ENCODE measurements at regions not wholly inside any gene's neighbourhood (a gene's known extent, or its start where the extent isn't known, plus 50 kb on each side); places are given as distances from the start of the nearest gene placed in this dataset.

DNA sequence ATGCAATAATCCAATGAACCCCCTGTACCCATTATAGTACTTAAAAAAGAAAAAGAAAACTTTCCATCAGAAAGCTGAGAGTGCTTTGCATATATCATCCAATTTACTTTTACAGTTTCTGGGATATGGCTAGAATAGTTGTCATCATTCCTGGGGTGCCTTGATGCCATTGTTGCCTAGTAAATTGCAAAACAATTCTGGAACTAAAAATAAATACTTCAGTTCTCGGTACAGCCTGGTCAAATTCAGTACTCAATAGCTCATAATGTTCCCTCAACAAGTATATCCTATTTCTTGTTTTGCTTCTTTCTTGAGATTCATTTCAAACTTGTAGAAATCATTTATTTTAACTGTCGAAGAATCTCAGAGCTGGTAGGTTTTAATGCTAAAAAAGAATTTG is 334.7 kb upstream of the MDFIC2 start:
- DNase-seq (ENCODE audit: low read depth, low spot score) (no peak), FAIRE-seq (no peak)
- H3K4me2 ChIP-seq (ENCODE audit: insufficient read depth, low read length): no peak overlapping the region
- POLR2A ChIA-PET: no interaction called here
- intact Hi-C loops (cut with micrococcal nuclease): no loop called here
- H3K4me3 ChIP-seq (replicated peaks in 1 of 3; ENCODE audit: insufficient read depth in 1 of 3, low read depth in 1 of 3, low read length in 3 of 3): no peak overlapping the region
- no peaks in the 10 kb centered on the region for H3K9me3 ChIP-seq (replicated peaks; ENCODE audit: control insufficient read depth, insufficient read depth, low read length)
- H3K27ac ChIP-seq (ENCODE audit: insufficient read depth, low read depth, low read length): no peak overlapping the region
- CTCF ChIA-PET: no interaction called here
- no peak overlapping the region for H3K9ac ChIP-seq (replicated peaks; ENCODE audit: extremely low read depth, insufficient read depth, low read length)
- no peaks in the 10 kb centered on the region for H3K4me1 ChIP-seq (ENCODE audit: control insufficient read depth, extremely low read depth, insufficient read depth, low read length)
- no peaks in the 10 kb centered on the region for H4K20me1 ChIP-seq (replicated peaks; ENCODE audit: control insufficient read depth, extremely low read depth, insufficient read depth, low read length)
- H2AFZ ChIP-seq (ENCODE audit: low read depth, low read length): no peak overlapping the region
- no peaks in the 10 kb centered on the region for H3K9me1 ChIP-seq (replicated peaks; ENCODE audit: control insufficient read depth, extremely low read depth, insufficient read depth, low read length)
- dilution Hi-C loops (cut with MboI; ENCODE audit: extremely low pct_ligation_motif_present, low sequenced_read_pairs): no loop called here
- H3K27me3 ChIP-seq (ENCODE audit: control insufficient read depth in 2 of 2, insufficient read depth in 2 of 2, low read length in 2 of 2): no peaks in the 10 kb centered on the region
- no peak for TF ChIP-seq EZH2 (IDR thresholded peaks at IDR 0.05; ENCODE audit: borderline replicate concordance, low read depth, low read length, severe bottlenecking)
- TF ChIP-seq, protein P1, sequence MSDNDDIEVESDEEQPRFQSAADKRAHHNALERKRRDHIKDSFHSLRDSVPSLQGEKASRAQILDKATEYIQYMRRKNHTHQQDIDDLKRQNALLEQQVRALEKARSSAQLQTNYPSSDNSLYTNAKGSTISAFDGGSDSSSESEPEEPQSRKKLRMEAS (IDR thresholded peaks at IDR 0.05; ENCODE audit: insufficient read depth, insufficient read length): no peak
- TF ChIP-seq POLR2AphosphoS5 (IDR thresholded peaks at IDR 0.05; ENCODE audit: insufficient read depth, low read depth, low read length): no peak
- TF ChIP-seq POLR2A (IDR thresholded peaks at IDR 0.05; ENCODE audit: low read depth, low read length): no peak
- TF ChIP-seq JUN (IDR thresholded peaks at IDR 0.05; ENCODE audit: borderline replicate concordance, insufficient read depth, insufficient read length, low read depth): no peak
- TF ChIP-seq FOS (IDR thresholded peaks at IDR 0.05; ENCODE audit: borderline replicate concordance, insufficient read depth, low read length): no peak
- TF ChIP-seq, protein P2, sequence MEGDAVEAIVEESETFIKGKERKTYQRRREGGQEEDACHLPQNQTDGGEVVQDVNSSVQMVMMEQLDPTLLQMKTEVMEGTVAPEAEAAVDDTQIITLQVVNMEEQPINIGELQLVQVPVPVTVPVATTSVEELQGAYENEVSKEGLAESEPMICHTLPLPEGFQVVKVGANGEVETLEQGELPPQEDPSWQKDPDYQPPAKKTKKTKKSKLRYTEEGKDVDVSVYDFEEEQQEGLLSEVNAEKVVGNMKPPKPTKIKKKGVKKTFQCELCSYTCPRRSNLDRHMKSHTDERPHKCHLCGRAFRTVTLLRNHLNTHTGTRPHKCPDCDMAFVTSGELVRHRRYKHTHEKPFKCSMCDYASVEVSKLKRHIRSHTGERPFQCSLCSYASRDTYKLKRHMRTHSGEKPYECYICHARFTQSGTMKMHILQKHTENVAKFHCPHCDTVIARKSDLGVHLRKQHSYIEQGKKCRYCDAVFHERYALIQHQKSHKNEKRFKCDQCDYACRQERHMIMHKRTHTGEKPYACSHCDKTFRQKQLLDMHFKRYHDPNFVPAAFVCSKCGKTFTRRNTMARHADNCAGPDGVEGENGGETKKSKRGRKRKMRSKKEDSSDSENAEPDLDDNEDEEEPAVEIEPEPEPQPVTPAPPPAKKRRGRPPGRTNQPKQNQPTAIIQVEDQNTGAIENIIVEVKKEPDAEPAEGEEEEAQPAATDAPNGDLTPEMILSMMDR (IDR thresholded peaks at IDR 0.05; ENCODE audit: extremely low read depth in 1 of 2, insufficient read depth in 1 of 2, low read depth in 1 of 2, low read length in 2 of 2): no peak
- no peak for TF ChIP-seq MYC (IDR thresholded peaks at IDR 0.05; ENCODE audit: low read depth, low read length)
- no peak for TF ChIP-seq GATA2 (IDR thresholded peaks at IDR 0.05; ENCODE audit: insufficient read depth, insufficient read length, low read depth, low read length)
- BruUV-seq (replicated peaks): no TSS peak
- no peaks in the 10 kb centered on the region for H3K79me2 ChIP-seq (ENCODE audit: control insufficient read depth, insufficient read depth, low read length)
- no peaks in the 10 kb centered on the region for H3K36me3 ChIP-seq (ENCODE audit: control insufficient read depth in 2 of 2, extremely low read depth in 1 of 2, insufficient read depth in 2 of 2, low read length in 2 of 2)

Measured in endothelial cell of umbilical vein (primary cell).